ENCODE measurements at regions not wholly inside any gene's neighbourhood (a gene's known extent, or its start where the extent isn't known, plus 50 kb on each side); places are given as distances from the start of the nearest gene placed in this dataset.

DNA sequence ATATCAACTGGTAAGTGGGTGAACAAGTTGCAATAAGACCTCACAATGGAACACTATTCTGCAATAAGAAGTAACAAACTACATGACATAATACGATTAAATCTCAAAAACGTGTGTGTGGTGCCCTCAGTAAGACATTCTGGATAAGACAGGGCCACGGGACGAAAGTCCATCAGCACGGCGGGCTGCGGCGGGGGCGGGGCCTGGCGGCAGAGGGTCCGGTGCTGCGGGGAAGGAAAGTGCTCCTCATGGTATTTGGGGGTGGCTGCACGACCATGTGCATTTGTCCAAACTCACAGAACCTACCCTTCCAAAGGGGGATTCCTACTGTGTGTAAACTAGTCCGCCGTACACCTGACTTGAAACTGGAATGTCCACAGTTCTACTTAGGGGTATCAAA is 341.8 kb downstream of the TCERG1L start:
- Histone ChIP-seq H4K91ac (ENCODE audit: insufficient read depth, low read depth, low read length) (no peak overlapping the region), H4K20me1 (ENCODE audit: insufficient read depth, low read length) (no peaks in the 10 kb centered on the region), H3K23ac (ENCODE audit: low read depth, low read length) (no peak overlapping the region), H3K4me3 (ENCODE audit: insufficient read depth, low read depth, low read length) (no peak overlapping the region), H2BK5ac (ENCODE audit: low read depth, low read length, poor library complexity, severe bottlenecking) (no peak overlapping the region), H3K36me3 (ENCODE audit: control insufficient read depth, insufficient read depth, low read length) (no peaks in the 10 kb centered on the region), H4K8ac (ENCODE audit: low read depth in 2 of 2, low read length in 2 of 2) (no peak overlapping the region), H3K9ac (ENCODE audit: low read depth, low read length) (no peak overlapping the region), H3K79me1 (ENCODE audit: low read depth in 1 of 2, low read length in 2 of 2) (no peaks in the 10 kb centered on the region), H3K9me3 (ENCODE audit: control insufficient read depth, insufficient read depth, low read length) (peaks cover 33% of the 10 kb centered on the region), H2AK9ac (replicated peaks; ENCODE audit: low read depth, low read length, poor library complexity) (no peak overlapping the region), H3K4me2 (ENCODE audit: low read depth, low read length) (no peak overlapping the region), H2BK20ac (ENCODE audit: low read depth, low read length) (no peak overlapping the region), H3K27me3 (ENCODE audit: control insufficient read depth, insufficient read depth, low read length) (no peaks in the 10 kb centered on the region), H3K56ac (ENCODE audit: extremely low read depth, insufficient read depth, low read length) (no peak overlapping the region), H3K9me1 (ENCODE audit: insufficient read depth, low read length) (no peaks in the 10 kb centered on the region), H4K5ac (ENCODE audit: low read depth, low read length) (no peak overlapping the region), H3K14ac (replicated peaks; ENCODE audit: low read depth, low read length) (no peak overlapping the region), H2AFZ (replicated peaks; ENCODE audit: low read length, poor library complexity) (no peak overlapping the region), H2BK15ac (ENCODE audit: low read depth, low read length) (no peak overlapping the region), H3K18ac (ENCODE audit: low read depth, low read length) (no peak overlapping the region), H3K4me1 (ENCODE audit: control insufficient read depth, insufficient read depth, low read length) (no peaks in the 10 kb centered on the region), H3K4ac (ENCODE audit: low read depth, low read length) (no peak overlapping the region), H2BK120ac (ENCODE audit: low read depth, low read length) (no peak overlapping the region), H3K27ac (ENCODE audit: insufficient read depth, low read length) (no peak overlapping the region), H2AK5ac (ENCODE audit: low read depth, low read length) (no peak overlapping the region)
- WGBS, 2 experiments (ENCODE audit: extremely low coverage in 2 of 2, insufficient read length in 1 of 2) = 92% methylated on average over 2 of the region's 15 CpGs; no CpG with 5 or more reads in 1 of the 2 experiments
- TF ChIP-seq NFE2L2 (IDR thresholded peaks at IDR 0.05; ENCODE audit: low read depth, low read length) = no peak
- TF ChIP-seq, protein P1, sequence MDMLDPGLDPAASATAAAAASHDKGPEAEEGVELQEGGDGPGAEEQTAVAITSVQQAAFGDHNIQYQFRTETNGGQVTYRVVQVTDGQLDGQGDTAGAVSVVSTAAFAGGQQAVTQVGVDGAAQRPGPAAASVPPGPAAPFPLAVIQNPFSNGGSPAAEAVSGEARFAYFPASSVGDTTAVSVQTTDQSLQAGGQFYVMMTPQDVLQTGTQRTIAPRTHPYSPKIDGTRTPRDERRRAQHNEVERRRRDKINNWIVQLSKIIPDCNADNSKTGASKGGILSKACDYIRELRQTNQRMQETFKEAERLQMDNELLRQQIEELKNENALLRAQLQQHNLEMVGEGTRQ (IDR thresholded peaks at IDR 0.05; ENCODE audit: low read depth, low read length) = no peak
- no peak for TF ChIP-seq MXI1 (IDR thresholded peaks at IDR 0.05; ENCODE audit: borderline replicate concordance, low read depth, low read length)
- TF ChIP-seq POLR2A (IDR thresholded peaks at IDR 0.05; ENCODE audit: low read depth, low read length) = no peak
- TF ChIP-seq CEBPB (IDR thresholded peaks at IDR 0.05; ENCODE audit: low read depth, low read length) = no peak
- TF ChIP-seq RAD21 (IDR thresholded peaks at IDR 0.05; ENCODE audit: low read length) = no peak
- TF ChIP-seq RFX5 (IDR thresholded peaks at IDR 0.05; ENCODE audit: low read depth, low read length) = no peak
- TF ChIP-seq CHD1 (IDR thresholded peaks at IDR 0.05; ENCODE audit: low read depth, low read length) = no peak
- TF ChIP-seq MAFK (IDR thresholded peaks at IDR 0.05; ENCODE audit: low read depth, low read length) = no peak
- no peak for TF ChIP-seq BHLHE40 (IDR thresholded peaks at IDR 0.05; ENCODE audit: low read depth, low read length)
- TF ChIP-seq MAZ (IDR thresholded peaks at IDR 0.05; ENCODE audit: borderline replicate concordance, low read depth, low read length) = no peak
- DNase-seq (no peak), ATAC-seq (ENCODE audit: low read depth) (no peak)
- POLR2A ChIA-PET (ENCODE audit: unreplicated experiment) = no interaction called here
- intact Hi-C loops (cut with micrococcal nuclease) (no loop called here), dilution Hi-C loops (cut with HindIII; ENCODE audit: low sequenced_read_pairs, unreplicated experiment) (no loop called here), in situ Hi-C loops (cut with MboI; ENCODE audit: low sequenced_read_pairs) (no loop called here)
- CTCF ChIA-PET = no interaction called here
- no TSS peak for BruUV-seq (replicated peaks)
